ENCODE measurements at regions not wholly inside any gene's neighbourhood (a gene's known extent, or its start where the extent isn't known, plus 50 kb on each side); places are given as distances from the start of the nearest gene placed in this dataset.

DNA sequence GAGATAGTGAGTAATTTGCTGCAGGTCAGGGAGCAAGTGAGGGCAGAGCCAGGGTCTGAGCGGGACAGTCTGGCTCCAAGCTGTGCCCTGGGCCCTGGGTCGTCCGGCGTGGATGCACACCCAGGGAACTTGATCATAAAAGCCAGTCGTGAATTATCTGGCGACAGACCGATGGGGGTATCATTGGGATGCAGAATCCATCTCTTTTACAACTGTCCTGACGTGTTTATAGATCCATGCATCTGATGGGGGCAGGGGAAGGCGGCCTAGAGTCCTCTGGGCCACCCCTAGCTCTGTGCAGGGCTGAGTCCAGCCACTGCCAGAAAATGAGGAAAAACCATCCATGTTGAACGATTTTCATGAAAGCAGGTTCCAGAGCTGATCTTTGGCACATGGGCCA, 332.8 kb downstream of the C16orf95 start:
- no peak overlapping the region for H3K4me3 ChIP-seq (ENCODE audit: low read depth, low read length)
- DNase-seq (ENCODE audit: low read depth), result no peak
- TF ChIP-seq, protein P1, sequence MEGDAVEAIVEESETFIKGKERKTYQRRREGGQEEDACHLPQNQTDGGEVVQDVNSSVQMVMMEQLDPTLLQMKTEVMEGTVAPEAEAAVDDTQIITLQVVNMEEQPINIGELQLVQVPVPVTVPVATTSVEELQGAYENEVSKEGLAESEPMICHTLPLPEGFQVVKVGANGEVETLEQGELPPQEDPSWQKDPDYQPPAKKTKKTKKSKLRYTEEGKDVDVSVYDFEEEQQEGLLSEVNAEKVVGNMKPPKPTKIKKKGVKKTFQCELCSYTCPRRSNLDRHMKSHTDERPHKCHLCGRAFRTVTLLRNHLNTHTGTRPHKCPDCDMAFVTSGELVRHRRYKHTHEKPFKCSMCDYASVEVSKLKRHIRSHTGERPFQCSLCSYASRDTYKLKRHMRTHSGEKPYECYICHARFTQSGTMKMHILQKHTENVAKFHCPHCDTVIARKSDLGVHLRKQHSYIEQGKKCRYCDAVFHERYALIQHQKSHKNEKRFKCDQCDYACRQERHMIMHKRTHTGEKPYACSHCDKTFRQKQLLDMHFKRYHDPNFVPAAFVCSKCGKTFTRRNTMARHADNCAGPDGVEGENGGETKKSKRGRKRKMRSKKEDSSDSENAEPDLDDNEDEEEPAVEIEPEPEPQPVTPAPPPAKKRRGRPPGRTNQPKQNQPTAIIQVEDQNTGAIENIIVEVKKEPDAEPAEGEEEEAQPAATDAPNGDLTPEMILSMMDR (IDR thresholded peaks at IDR 0.05; ENCODE audit: insufficient read depth, low read depth, low read length, missing control alignments), result no peak

GRCh38 chr16:86984991-86985647, 332.1 kb downstream of the C16orf95 start:
- no peak overlapping the region for H3K4me3 ChIP-seq (ENCODE audit: low read depth, low read length)
- no peak for DNase-seq (ENCODE audit: low read depth)
- TF ChIP-seq, protein P1 (IDR thresholded peaks at IDR 0.05; ENCODE audit: insufficient read depth, low read depth, low read length, missing control alignments), result no peak

DNA sequence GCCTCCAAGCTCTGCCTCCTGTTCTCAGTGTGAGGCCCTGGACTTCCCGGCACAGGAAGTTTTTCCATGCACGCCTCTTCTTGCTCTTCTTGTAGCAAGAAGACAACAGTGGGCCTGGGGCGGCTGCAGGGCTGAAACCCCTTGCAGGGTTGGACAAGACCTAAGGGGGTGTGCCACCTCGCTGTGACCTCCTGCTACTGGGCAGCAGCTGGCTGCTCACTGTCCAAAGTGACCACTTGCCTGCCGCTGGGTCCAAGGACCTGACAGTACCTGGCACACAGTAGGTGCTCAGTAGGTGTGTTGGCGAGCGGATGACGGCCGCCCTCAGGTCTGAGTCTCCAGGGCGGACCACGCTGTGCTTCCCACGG, 331.6 kb downstream of the C16orf95 start:
- TF ChIP-seq, protein P1 (IDR thresholded peaks at IDR 0.05; ENCODE audit: insufficient read depth, low read depth, low read length, missing control alignments), result no peak
- no peak for DNase-seq (ENCODE audit: low read depth)
- H3K4me3 ChIP-seq (ENCODE audit: low read depth, low read length), result no peak overlapping the region

GRCh38 chr16:86986136-86986535, 331.1 kb downstream of the C16orf95 start:
- TF ChIP-seq, protein P1 (IDR thresholded peaks at IDR 0.05; ENCODE audit: insufficient read depth, low read depth, low read length, missing control alignments), result no peak
- DNase-seq (ENCODE audit: low read depth), result no peak
- no peak overlapping the region for H3K4me3 ChIP-seq (ENCODE audit: low read depth, low read length)

DNA sequence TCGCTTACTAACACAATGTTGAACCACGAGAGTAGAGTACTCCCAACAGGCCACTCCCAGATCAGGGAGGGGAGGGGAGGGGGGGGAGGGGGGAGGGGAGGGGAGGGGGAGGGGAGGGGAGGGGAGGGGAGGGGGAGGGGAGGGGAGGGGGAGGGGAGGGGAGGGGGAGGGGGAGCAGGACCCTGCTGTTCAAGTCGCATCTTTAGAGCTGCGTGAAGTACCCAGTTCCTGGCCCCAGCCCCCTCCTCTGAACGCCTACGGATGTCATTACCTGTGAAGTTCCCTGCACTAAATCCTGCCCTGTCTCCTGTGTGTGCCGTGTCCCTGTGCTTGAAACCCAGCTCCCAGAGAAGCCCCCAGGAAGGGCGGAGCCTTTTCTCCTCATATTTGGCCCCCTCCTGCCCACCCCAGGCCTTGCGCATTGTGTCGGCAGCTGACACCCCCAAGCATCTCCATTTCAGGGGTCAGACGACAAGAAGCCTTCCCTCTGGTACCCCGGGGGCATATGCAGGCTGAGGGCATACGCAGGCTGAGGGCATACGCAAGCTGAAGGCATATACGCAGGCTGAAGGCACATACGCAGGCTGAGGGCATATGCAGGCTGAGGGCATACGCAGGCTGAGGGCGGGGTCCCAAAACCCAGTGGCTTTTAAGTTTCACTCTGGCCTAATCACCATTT, 330.2 kb downstream of the C16orf95 start:
- TF ChIP-seq, protein P1 (IDR thresholded peaks at IDR 0.05; ENCODE audit: insufficient read depth, low read depth, low read length, missing control alignments), result no peak
- no peak for DNase-seq (ENCODE audit: low read depth)
- H3K4me3 ChIP-seq (ENCODE audit: low read depth, low read length), result no peak overlapping the region

- TF ChIP-seq, protein P1 (IDR thresholded peaks at IDR 0.05; ENCODE audit: insufficient read depth, low read depth, low read length, missing control alignments), result no peak
- no peak for DNase-seq (ENCODE audit: low read depth)
- H3K4me3 ChIP-seq (ENCODE audit: low read depth, low read length), result no peak overlapping the region
These were observed 329.2 kb downstream of the C16orf95 start for GRCh38 chr16:86987746-86988670.

Measured in GM12865 (cell line).